IMR-90 (cell line): ENCODE measurements at regions not wholly inside any gene's neighbourhood (a gene's known extent, or its start where the extent isn't known, plus 50 kb on each side); places are given as distances from the start of the nearest gene placed in this dataset.

Experiments used
- ATAC-seq: fragments of 200-7000 bp; cut with Tn5 transposase; 2 replicates; pipeline ENCODE4 v1.9.1; 2020; ENCODE audit warnings: low read depth, mild to moderate bottlenecking, moderate library complexity
- BruUV-seq: library from RNA; stranded (reverse); fragments of 400-500 nt; replicated peaks from 2 replicates; lab custom pipeline; 2021; lab: Mats Ljungman, UMichigan
- CTCF ChIA-PET: fragments of 300-600 bp; formaldehyde crosslinking; extraction: SDS; loops from one replicate; lab custom pipeline; 2021; ENCODE audit warnings: antibody characterized with exemption; lab: Yijun Ruan, JAX
- POLR2A ChIA-PET: fragments of 300-600 bp; sonication (Branson Sonifier 250); formaldehyde crosslinking; loops from one replicate; lab custom pipeline; 2022; ENCODE audit warnings: antibody characterized with exemption; ENCODE audit not compliant: unreplicated experiment; lab: Charles Lee
- DNase-seq: peaks from one replicate; pipeline ENCODE4 v3.0.0; 2013
- H2AFZ ChIP-seq: replicated peaks from 2 replicates; pipeline ENCODE3; 2013; ENCODE audit warnings: low read length, mild to moderate bottlenecking; ENCODE audit not compliant: poor library complexity
- H2AK5ac ChIP-seq: 2 replicates; pipeline ENCODE4 v1.6.1; 2013; ENCODE audit warnings: low read depth, low read length, inconsistent platforms
- H2AK9ac ChIP-seq: replicated peaks from 2 replicates; pipeline ENCODE3; 2013; ENCODE audit warnings: mild to moderate bottlenecking, low read depth, low read length, moderate library complexity; ENCODE audit not compliant: poor library complexity
- H2BK120ac ChIP-seq: 2 replicates; pipeline ENCODE4 v1.6.1; 2013; ENCODE audit warnings: low read depth, low read length, inconsistent platforms
- H2BK15ac ChIP-seq: 3 replicates; pipeline ENCODE4 v1.6.1; 2013; ENCODE audit warnings: low read depth, low read length, inconsistent platforms
- H2BK20ac ChIP-seq: 2 replicates; pipeline ENCODE4 v1.6.1; 2013; ENCODE audit warnings: low read depth, mild to moderate bottlenecking, inconsistent platforms, low read length, moderate library complexity
- H2BK5ac ChIP-seq: 2 replicates; pipeline ENCODE4 v1.6.1; 2013; ENCODE audit warnings: mild to moderate bottlenecking, low read depth, low read length, inconsistent platforms; ENCODE audit not compliant: poor library complexity, severe bottlenecking
- H3K14ac ChIP-seq: replicated peaks from 2 replicates; pipeline ENCODE4 v1.6.1; 2013; ENCODE audit warnings: low read depth, low read length, inconsistent platforms
- H3K18ac ChIP-seq: 2 replicates; pipeline ENCODE4 v1.6.1; 2013; ENCODE audit warnings: low read depth, low read length, control low read depth
- H3K23ac ChIP-seq: 2 replicates; pipeline ENCODE4 v1.6.1; 2013; ENCODE audit warnings: low read depth, low read length, inconsistent platforms
- H3K27ac ChIP-seq: 2 replicates; pipeline ENCODE4 v1.5.1; 2013; ENCODE audit warnings: mild to moderate bottlenecking, control low read depth, low read length; ENCODE audit not compliant: insufficient read depth
- H3K27me3 ChIP-seq: 2 replicates; pipeline ENCODE4 v1.6.1; 2013; ENCODE audit warnings: low read length; ENCODE audit not compliant: control insufficient read depth, insufficient read depth
- H3K36me3 ChIP-seq: 2 replicates; pipeline ENCODE4 v1.6.1; 2013; ENCODE audit warnings: low read length, mixed read lengths; ENCODE audit not compliant: control insufficient read depth, insufficient read depth
- H3K4ac ChIP-seq: 2 replicates; pipeline ENCODE4 v1.6.1; 2013; ENCODE audit warnings: low read depth, low read length, inconsistent platforms
- H3K4me1 ChIP-seq: 2 replicates; pipeline ENCODE4 v1.6.1; 2013; ENCODE audit warnings: low read length, mixed read lengths; ENCODE audit not compliant: control insufficient read depth, insufficient read depth
- H3K4me2 ChIP-seq: 2 replicates; pipeline ENCODE4 v1.6.1; 2013; ENCODE audit warnings: low read depth, mild to moderate bottlenecking, control low read depth, low read length, moderate library complexity
- H3K4me3 ChIP-seq: 2 replicates; pipeline ENCODE4 v1.5.1; 2013; ENCODE audit warnings: low read depth, mild to moderate bottlenecking, control low read depth, low read length, moderate library complexity; ENCODE audit not compliant: insufficient read depth
- H3K56ac ChIP-seq: 2 replicates; pipeline ENCODE4 v1.6.1; 2013; ENCODE audit warnings: low read length, inconsistent platforms; ENCODE audit not compliant: insufficient read depth; ENCODE audit errors: extremely low read depth
- H3K79me1 ChIP-seq, 2 experiments: 2 replicates each; pipeline ENCODE4 v1.6.1; 2013; ENCODE audit warnings: low read length in 2 of 2, inconsistent platforms in 1 of 2, low read depth in 1 of 2
- H3K9ac ChIP-seq: 2 replicates; pipeline ENCODE4 v1.6.1; 2013; ENCODE audit warnings: low read depth, low read length, control low read depth
- H3K9me1 ChIP-seq: 2 replicates; pipeline ENCODE4 v1.6.1; 2013; ENCODE audit warnings: low read length, inconsistent platforms; ENCODE audit not compliant: insufficient read depth
- H3K9me3 ChIP-seq: 2 replicates; pipeline ENCODE4 v1.6.1; 2013; ENCODE audit warnings: low read length; ENCODE audit not compliant: control insufficient read depth, insufficient read depth
- H4K20me1 ChIP-seq: 2 replicates; pipeline ENCODE4 v1.6.1; 2013; ENCODE audit warnings: low read length, inconsistent platforms; ENCODE audit not compliant: insufficient read depth
- H4K5ac ChIP-seq: 2 replicates; pipeline ENCODE4 v1.6.1; 2013; ENCODE audit warnings: mild to moderate bottlenecking, low read depth, low read length, control low read depth
- H4K8ac ChIP-seq, 2 experiments: 2 replicates each; pipeline ENCODE4 v1.6.1; 2013; ENCODE audit warnings: low read depth in 2 of 2, low read length in 2 of 2, control low read depth in 1 of 2, inconsistent platforms in 1 of 2
- H4K91ac ChIP-seq: 2 replicates; pipeline ENCODE4 v1.6.1; 2013; ENCODE audit warnings: low read depth, low read length, inconsistent platforms; ENCODE audit not compliant: insufficient read depth
- CEBPB ChIP-seq: IDR thresholded peaks from 2 replicates; pipeline ENCODE4 v1.6.1; 2012; ENCODE audit warnings: low read depth, low read length, improper control_type of control experiment
- ELK1 ChIP-seq: fragments of 150-350 bp; IDR thresholded peaks from 2 replicates; pipeline ENCODE4 v1.6.1; 2016; ENCODE audit warnings: low read depth, mild to moderate bottlenecking, low read length, moderate library complexity, borderline replicate concordance
- MAFK ChIP-seq: IDR thresholded peaks from 2 replicates; pipeline ENCODE4 v1.6.1; 2012; ENCODE audit warnings: low read depth, low read length, improper control_type of control experiment
- MAZ ChIP-seq: IDR thresholded peaks from 2 replicates; pipeline ENCODE4 v1.6.1; 2012; ENCODE audit warnings: low read depth, mild to moderate bottlenecking, low read length, improper control_type of control experiment, moderate library complexity, borderline replicate concordance
- POLR2A ChIP-seq: IDR thresholded peaks from 2 replicates; pipeline ENCODE4 v1.6.1; 2012; ENCODE audit warnings: mild to moderate bottlenecking, low read depth, low read length
- WGBS, 2 experiments: methylation state at CpG; one replicate each; pipeline versions ENCODE4 v1.1.5 to v1.1.7; 2013; ENCODE audit warnings: missing lambda C conversion rate in 2 of 2; ENCODE audit not compliant: insufficient read length in 1 of 2; ENCODE audit errors: extremely low coverage in 2 of 2; 5-methylcytosine and 5-hydroxymethylcytosine counted together
- dilution Hi-C: fragments of 300-500 bp; cut with HindIII; formaldehyde crosslinking; loops from one replicate; pipeline ENCODE4 v1.14.3; 2018; ENCODE audit warnings: low sequenced_read_pairs; ENCODE audit not compliant: unreplicated experiment
- in situ Hi-C: fragments of 300-500 bp; cut with MboI; formaldehyde crosslinking; loops from 3 replicates; pipeline ENCODE4 v1.14.3; 2019; ENCODE audit warnings: low sequenced_read_pairs, inconsistent platforms, mixed read lengths
- intact Hi-C: fragments of 100-400 bp; cut with micrococcal nuclease; formaldehyde crosslinking; loops from 2 replicates; pipeline ENCODE4 v1.10.0; 2022

GRCh38 chr2:236944561-236944960 lies 141.1 kb upstream of the COPS8 start:
- no TSS peak for BruUV-seq
- Histone ChIP-seq H3K27me3 (peaks cover 9% of the 10 kb centered on the region), H3K4me1 (no peaks in the 10 kb centered on the region), H2AFZ (no peak overlapping the region), H4K91ac (no peak overlapping the region), H4K20me1 (no peaks in the 10 kb centered on the region), H3K79me1 (no peaks in the 10 kb centered on the region), H3K9me1 (no peaks in the 10 kb centered on the region), H2BK20ac (no peak overlapping the region), H3K4me3 (no peak overlapping the region), H2BK120ac (no peak overlapping the region), H3K9ac (no peak overlapping the region), H3K36me3 (no peaks in the 10 kb centered on the region), H3K4ac (no peak overlapping the region), H3K9me3 (no peaks in the 10 kb centered on the region), H3K23ac (no peak overlapping the region), H3K14ac (no peak overlapping the region), H2AK9ac (no peak overlapping the region), H3K56ac (no peak overlapping the region), H2BK15ac (no peak overlapping the region), H3K27ac (no peak overlapping the region), H2BK5ac (no peak overlapping the region), H4K8ac (no peak overlapping the region), H3K18ac (no peak overlapping the region), H2AK5ac (no peak overlapping the region), H3K4me2 (no peak overlapping the region), H4K5ac (no peak overlapping the region)
- ATAC-seq = no peak
- ChIA-PET POLR2A (no interaction called here), CTCF (no interaction called here)
- dilution Hi-C loops = no loop called here
- WGBS, 2 experiments = 87% methylated on average over 3 of the region's 7 CpGs; no CpG with 5 or more reads in 1 of the 2 experiments
- in situ Hi-C loops = no loop called here
- intact Hi-C loops = no loop called here
- TF ChIP-seq MAZ (no peak), MAFK (no peak), CEBPB (no peak), ELK1 (no peak), POLR2A (no peak)
- DNase-seq = no peak
